OCI-LY7 (cell line): ENCODE measurements at regions not wholly inside any gene's neighbourhood (a gene's known extent, or its start where the extent isn't known, plus 50 kb on each side); places are given as distances from the start of the nearest gene placed in this dataset.
A peak's percentile ranks its signal among the peaks of the same experiment; 100 is the strongest.

Source experiments
- BruUV-seq: library from RNA; stranded (reverse); fragments of 400-500 nt; replicated peaks from 2 replicates; lab custom pipeline; 2021; lab: Mats Ljungman, UMichigan
- CTCF ChIA-PET: fragments of 300-600 bp; sonication (Branson Sonifier 250); formaldehyde crosslinking; loops from one replicate; lab custom pipeline; 2022; ENCODE audit warnings: antibody characterized with exemption; ENCODE audit not compliant: unreplicated experiment; lab: Charles Lee
- POLR2A ChIA-PET: fragments of 300-600 bp; sonication (Branson Sonifier 250); formaldehyde crosslinking; loops from one replicate; lab custom pipeline; 2022; ENCODE audit warnings: antibody characterized with exemption; lab: Charles Lee
- DNase-seq: peaks from one replicate; pipeline ENCODE4 v3.0.0-alpha.2; 2015; ENCODE audit warnings: low spot score
- H2AFZ ChIP-seq: fragments of 200-600 bp; sonication (generic), shearing (Covaris generic); 2 replicates; pipeline ENCODE4 v1.6.1; 2014; ENCODE audit warnings: mild to moderate bottlenecking, antibody characterized with exemption, low read length, moderate library complexity
- H3K27ac ChIP-seq: fragments of 200-600 bp; sonication (generic); 2 replicates; pipeline ENCODE4 v1.5.1; 2014; ENCODE audit warnings: mixed run types, low read depth, mild to moderate bottlenecking, moderate library complexity, low read length, inconsistent platforms; ENCODE audit not compliant: poor library complexity, severe bottlenecking
- H3K36me3 ChIP-seq: fragments of 200-600 bp; sonication (generic); 2 replicates; pipeline ENCODE4 v1.6.1; 2014; ENCODE audit warnings: mild to moderate bottlenecking, antibody characterized with exemption, low read length, moderate library complexity, mixed read lengths; ENCODE audit not compliant: insufficient read depth
- H3K4me1 ChIP-seq: fragments of 200-600 bp; sonication (generic); 2 replicates; pipeline ENCODE4 v1.5.1; 2014; ENCODE audit warnings: mild to moderate bottlenecking, low read length; ENCODE audit not compliant: insufficient read depth, poor library complexity, severe bottlenecking
- H3K4me2 ChIP-seq: fragments of 200-600 bp; sonication (generic); 2 replicates; pipeline ENCODE4 v1.6.1; 2014; ENCODE audit warnings: mild to moderate bottlenecking, low read length
- H3K4me3 ChIP-seq: fragments of 200-600 bp; sonication (generic); 2 replicates; pipeline ENCODE4 v1.5.1; 2014; ENCODE audit warnings: mild to moderate bottlenecking, low read depth, low read length; ENCODE audit not compliant: poor library complexity, severe bottlenecking
- H3K79me2 ChIP-seq: fragments of 200-600 bp; sonication (generic); 2 replicates; pipeline ENCODE4 v1.6.1; 2016; ENCODE audit warnings: low read depth, mild to moderate bottlenecking, low read length, moderate library complexity, mixed read lengths; ENCODE audit not compliant: insufficient read depth
- H3K9me2 ChIP-seq: fragments of 200-600 bp; sonication (generic); 2 replicates; pipeline ENCODE4 v1.6.1; 2016; ENCODE audit warnings: mild to moderate bottlenecking, low read length, mixed read lengths; ENCODE audit not compliant: insufficient read depth
- H3K9me3 ChIP-seq: fragments of 200-600 bp; sonication (generic); 2 replicates; pipeline ENCODE4 v1.6.1; 2014; ENCODE audit warnings: mild to moderate bottlenecking, mixed run types, low read length, mixed read lengths
- H4K20me1 ChIP-seq: fragments of 200-600 bp; sonication (generic); 2 replicates; pipeline ENCODE4 v1.6.1; 2014; ENCODE audit warnings: mild to moderate bottlenecking, antibody characterized with exemption, low read length, moderate library complexity, mixed read lengths; ENCODE audit not compliant: insufficient read depth
- CTCF ChIP-seq: fragments of 200-600 bp; sonication (generic); conservative IDR thresholded peaks from 2 replicates; pipeline ENCODE4 v1.5.1; 2014; ENCODE audit warnings: mild to moderate bottlenecking, antibody characterized with exemption, low read length, moderate library complexity, mixed read lengths
- EZH2phosphoT487 ChIP-seq: fragments of 200-600 bp; sonication (generic); IDR thresholded peaks from 2 replicates; pipeline ENCODE4 v1.6.1; 2018; ENCODE audit warnings: low read depth, borderline replicate concordance, mild to moderate bottlenecking, mixed run types, antibody characterized with exemption, low read length, moderate library complexity, mixed read lengths
- intact Hi-C: fragments of 100-400 bp; cut with micrococcal nuclease; formaldehyde crosslinking; loops from one replicate; pipeline ENCODE4 v1.10.0; 2022; ENCODE audit not compliant: unreplicated experiment

- Histone ChIP-seq H3K4me2 (no peak overlapping the region), H3K27ac (no peak overlapping the region), H3K9me3 (no peaks in the 10 kb centered on the region), H3K79me2 (no peaks in the 10 kb centered on the region), H2AFZ (no peak overlapping the region), H4K20me1 (no peaks in the 10 kb centered on the region), H3K9me2 (no peaks in the 10 kb centered on the region), H3K4me1 (no peaks in the 10 kb centered on the region), H3K4me3 (no peak overlapping the region), H3K36me3 (no peaks in the 10 kb centered on the region)
- TF ChIP-seq EZH2phosphoT487 (no peak), CTCF (no peak)
- ChIA-PET CTCF (no interaction called here), POLR2A (no interaction called here)
- intact Hi-C loops = no loop called here
- BruUV-seq = no TSS peak
- no peak for DNase-seq
Observed at GRCh38 chr18:11400703-11401102, 208.7 kb upstream of the SLC35G4 start.

GRCh38 chr18:11398625-11399024, 210.8 kb upstream of the SLC35G4 start:
- intact Hi-C loops = no loop called here
- H3K36me3 ChIP-seq = no peaks in the 10 kb centered on the region
- H3K4me2 ChIP-seq = no peak overlapping the region
- no peaks in the 10 kb centered on the region for H3K4me1 ChIP-seq
- no peak overlapping the region for H2AFZ ChIP-seq
- ChIA-PET CTCF (interaction anchor here (0.6 kb wide), 1 partner anchor 19 kb away, joined by 3 read pairs; no protein-coding TSS in a partner anchor), POLR2A (interaction anchor here (0.5 kb wide), 1 partner anchor 921 kb away, joined by 3 read pairs; no protein-coding TSS in a partner anchor)
- H3K9me3 ChIP-seq = no peaks in the 10 kb centered on the region
- H3K27ac ChIP-seq = no peak overlapping the region
- no peak overlapping the region for H3K4me3 ChIP-seq
- H3K9me2 ChIP-seq = no peaks in the 10 kb centered on the region
- H3K79me2 ChIP-seq = no peaks in the 10 kb centered on the region
- DNase-seq = no peak
- BruUV-seq = no TSS peak
- TF ChIP-seq CTCF (peak; percentile 67), EZH2phosphoT487 (no peak)
- H4K20me1 ChIP-seq = no peaks in the 10 kb centered on the region

GRCh38 chr18:11392980-11393885, 216.2 kb upstream of the SLC35G4 start:
- no peak overlapping the region for H2AFZ ChIP-seq
- H3K27ac ChIP-seq = no peak overlapping the region
- intact Hi-C loops = no loop called here
- CTCF ChIA-PET = no interaction called here
- no peak for DNase-seq
- H3K9me3 ChIP-seq = no peaks in the 10 kb centered on the region
- POLR2A ChIA-PET = interaction anchor here (0.8 kb wide), 1 partner anchor 13 kb away, joined by 3 read pairs; no protein-coding TSS in a partner anchor
- no TSS peak for BruUV-seq
- H3K9me2 ChIP-seq = no peaks in the 10 kb centered on the region
- H3K4me1 ChIP-seq = no peaks in the 10 kb centered on the region
- H4K20me1 ChIP-seq = no peaks in the 10 kb centered on the region
- no peak overlapping the region for H3K4me3 ChIP-seq
- H3K79me2 ChIP-seq = no peaks in the 10 kb centered on the region
- H3K4me2 ChIP-seq = no peak overlapping the region
- H3K36me3 ChIP-seq = no peaks in the 10 kb centered on the region
- no peak for TF ChIP-seq CTCF
- TF ChIP-seq EZH2phosphoT487 = no peak
